ENCODE measurements at regions not wholly inside any gene's neighbourhood (a gene's known extent, or its start where the extent isn't known, plus 50 kb on each side); places are given as distances from the start of the nearest gene placed in this dataset.
"Not testable (repeated sequence)": the region's sequence is repeated elsewhere in the genome, so short reads cannot be mapped to it uniquely, and the experiment has no call there.

DNA sequence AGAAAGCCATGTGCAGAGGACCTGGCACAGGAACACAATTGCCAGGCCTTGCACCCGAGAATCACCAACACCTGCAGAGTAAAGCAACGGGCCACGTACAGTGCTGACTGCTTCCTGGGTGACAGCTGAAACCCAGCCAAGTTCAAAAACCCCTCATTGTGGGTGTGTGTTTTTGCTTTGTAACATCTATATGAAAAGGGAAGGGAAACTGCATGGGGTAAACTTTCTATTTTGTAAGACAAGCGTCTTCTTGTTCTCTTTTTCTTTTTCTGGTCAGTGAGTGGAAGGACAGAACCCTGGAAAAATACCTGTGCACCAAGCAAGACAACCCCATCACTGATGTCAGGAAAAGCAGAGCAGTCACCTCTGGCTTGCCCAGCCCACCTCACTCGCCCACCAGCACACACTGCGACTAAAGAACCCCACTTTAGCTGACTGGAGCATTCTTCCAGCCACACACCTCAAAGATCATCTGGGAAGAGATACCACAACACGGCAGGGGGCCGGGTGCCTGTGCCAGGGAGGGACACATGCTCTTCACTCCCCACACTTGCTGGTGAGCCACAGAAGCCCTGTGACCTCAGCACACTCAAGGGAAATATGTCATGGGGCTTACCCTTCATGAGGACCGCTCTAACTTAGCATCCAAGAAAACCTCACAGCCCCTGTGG lies 172.3 kb downstream of the NDUFA12 start:
- DNase-seq = peak; percentile 53
- peak overlapping the region; percentile 35 for H3K27ac Mint-ChIP-seq
- ChIA-PET POLR2A (no interaction called here), CTCF (interaction anchor here (0.6 kb wide), 1 partner anchor 721 kb away, joined by 3 read pairs; no protein-coding TSS in a partner anchor)
- H3K36me3 Mint-ChIP-seq = no peaks in the 10 kb centered on the region
- peaks cover 18% of the 10 kb centered on the region for H3K4me1 Mint-ChIP-seq (ENCODE audit: low read depth)
- no peaks in the 10 kb centered on the region for H3K27me3 Mint-ChIP-seq
- intact Hi-C loops (cut with micrococcal nuclease) = no loop called here
- no peak overlapping the region for H3K4me3 Mint-ChIP-seq
- H3K9me3 Mint-ChIP-seq = peaks cover 5% of the 10 kb centered on the region

DNA sequence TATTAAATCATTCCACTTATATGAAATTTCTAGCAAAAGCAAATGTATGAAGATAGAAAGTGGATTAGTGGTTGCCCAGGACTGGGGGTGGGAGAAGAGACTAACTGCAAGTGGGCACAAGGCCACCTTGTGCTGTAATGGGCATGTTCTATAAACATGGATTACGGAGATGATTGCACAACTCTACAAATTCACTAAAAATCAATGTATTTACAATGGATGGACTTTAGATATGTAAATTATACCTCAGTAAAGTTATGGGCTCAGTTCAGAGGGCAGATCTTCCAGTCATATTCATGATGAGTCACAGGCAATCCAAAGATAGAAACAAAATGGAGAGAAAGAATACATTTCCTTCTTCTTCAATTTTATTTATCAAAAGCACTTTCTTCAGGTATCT lies 173.9 kb downstream of the NDUFA12 start:
- no peak for DNase-seq
- peaks cover 5% of the 10 kb centered on the region for H3K9me3 Mint-ChIP-seq
- intact Hi-C loops (cut with micrococcal nuclease) = no loop called here

DNA sequence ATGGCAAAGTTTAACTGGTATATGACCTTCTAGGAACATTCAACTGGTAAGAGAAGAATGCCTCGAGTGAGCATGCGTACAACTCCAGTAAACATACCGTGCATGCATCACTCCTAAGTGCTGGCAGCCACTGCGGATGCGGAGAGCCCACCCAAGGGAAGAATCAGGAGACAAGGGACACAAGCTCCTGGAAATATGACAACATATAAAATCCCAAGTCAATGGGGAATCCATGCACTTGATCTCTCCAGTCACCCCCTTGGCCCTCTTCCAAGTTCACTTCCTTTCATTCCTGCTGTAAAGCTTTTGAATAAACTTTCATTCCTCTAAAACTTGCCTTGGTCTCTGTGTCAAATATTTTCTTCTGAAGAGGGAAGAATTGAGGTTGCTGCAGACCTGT lies 168.7 kb upstream of the TMCC3 start:
- POLR2A ChIA-PET = no interaction called here
- Mint-ChIP-seq H3K27me3 (peaks cover 2% of the 10 kb centered on the region), H3K4me1 (ENCODE audit: low read depth) (no peaks in the 10 kb centered on the region), H3K36me3 (no peaks in the 10 kb centered on the region), H3K4me3 (no peak overlapping the region), H3K9me3 (peaks cover 9% of the 10 kb centered on the region), H3K27ac (no peak overlapping the region)
- no peak for DNase-seq
- intact Hi-C loops (cut with micrococcal nuclease) = loop anchor here (10.0 kb wide), 1 partner anchor 166 kb away; no protein-coding TSS in a partner anchor
- CTCF ChIA-PET = no interaction called here

More for the DNA sequence above, 173.9 kb downstream of the NDUFA12 start:
- Mint-ChIP-seq H3K4me1 (ENCODE audit: low read depth) (peaks cover 18% of the 10 kb centered on the region), H3K36me3 (no peaks in the 10 kb centered on the region), H3K4me3 (no peak overlapping the region), H3K27me3 (no peaks in the 10 kb centered on the region), H3K27ac (no peak overlapping the region)
- ChIA-PET CTCF (interaction anchor here (1.1 kb wide), 1 partner anchor 46 kb away, joined by 4 read pairs; no protein-coding TSS in a partner anchor), POLR2A (no interaction called here)

DNA sequence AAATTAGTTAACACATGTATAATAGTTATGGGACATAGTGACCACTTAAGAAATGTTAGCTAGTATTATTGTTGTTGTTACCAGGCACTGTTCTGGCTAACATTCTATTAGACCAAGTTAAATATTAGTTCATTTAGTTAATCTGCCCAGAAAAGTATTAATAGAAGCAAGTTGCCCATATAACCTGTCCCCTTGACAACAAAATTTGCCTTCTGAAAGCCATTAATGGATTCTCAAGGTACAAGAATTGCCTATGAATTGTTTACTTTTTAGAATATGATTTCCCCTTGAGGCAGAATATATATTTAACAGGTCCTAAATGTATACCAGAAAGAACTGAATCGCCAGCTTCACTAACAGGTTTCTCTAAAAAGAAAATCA lies 167.3 kb upstream of the TMCC3 start:
- ChIA-PET CTCF (interaction anchor here (0.5 to 1.2 kb wide), 2 partner anchors 26 to 167 kb away, joined by 3 to 4 read pairs; no protein-coding TSS in a partner anchor), POLR2A (interaction anchor here (1.3 kb wide), 1 partner anchor 9 kb away, joined by 3 read pairs; no protein-coding TSS in a partner anchor)
- Mint-ChIP-seq H3K4me1 (ENCODE audit: low read depth) (no peaks in the 10 kb centered on the region), H3K27ac (no peak overlapping the region), H3K36me3 (no peaks in the 10 kb centered on the region), H3K4me3 (no peak overlapping the region), H3K27me3 (peaks cover 2% of the 10 kb centered on the region), H3K9me3 (peaks cover 21% of the 10 kb centered on the region)
- DNase-seq = no peak
- intact Hi-C loops (cut with micrococcal nuclease) = loop anchor here (10.0 kb wide), 1 partner anchor 167 kb away; no protein-coding TSS in a partner anchor

DNA sequence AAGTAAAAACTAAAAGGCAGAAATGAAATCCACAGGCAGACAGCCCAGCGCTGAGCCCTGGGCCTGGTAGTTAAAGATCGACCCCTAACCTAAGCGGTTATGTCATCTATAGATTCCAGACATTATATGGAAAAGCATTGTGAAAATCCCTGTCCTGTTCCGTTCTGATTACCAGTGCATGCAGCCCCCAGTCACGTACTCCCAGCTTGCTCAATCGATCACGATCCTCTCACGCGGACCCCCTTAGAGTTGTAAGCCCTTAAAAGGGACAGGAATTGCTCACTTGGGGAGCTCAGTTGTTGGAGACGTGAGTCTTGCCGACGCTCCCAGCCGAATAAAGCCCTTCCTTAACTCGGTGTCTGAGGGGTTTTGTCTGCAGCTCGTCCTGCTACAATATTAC lies 166.8 kb upstream of the TMCC3 start:
- not testable (repeated sequence) for H3K36me3 Mint-ChIP-seq; H3K4me1 Mint-ChIP-seq (ENCODE audit: low read depth); DNase-seq; H3K27ac Mint-ChIP-seq; H3K27me3 Mint-ChIP-seq; H3K4me3 Mint-ChIP-seq
- ChIA-PET POLR2A (interaction anchor here (0.6 to 1.3 kb wide), 2 partner anchors 9 to 97 kb away, joined by 3 read pairs; no protein-coding TSS in a partner anchor), CTCF (interaction anchor here (1.2 kb wide), 1 partner anchor 26 kb away, joined by 4 read pairs; no protein-coding TSS in a partner anchor)
- H3K9me3 Mint-ChIP-seq = peaks cover 26% of the 10 kb centered on the region
- intact Hi-C loops (cut with micrococcal nuclease) = loop anchor here (10.0 kb wide), 1 partner anchor 168 kb away; no protein-coding TSS in a partner anchor

DNA sequence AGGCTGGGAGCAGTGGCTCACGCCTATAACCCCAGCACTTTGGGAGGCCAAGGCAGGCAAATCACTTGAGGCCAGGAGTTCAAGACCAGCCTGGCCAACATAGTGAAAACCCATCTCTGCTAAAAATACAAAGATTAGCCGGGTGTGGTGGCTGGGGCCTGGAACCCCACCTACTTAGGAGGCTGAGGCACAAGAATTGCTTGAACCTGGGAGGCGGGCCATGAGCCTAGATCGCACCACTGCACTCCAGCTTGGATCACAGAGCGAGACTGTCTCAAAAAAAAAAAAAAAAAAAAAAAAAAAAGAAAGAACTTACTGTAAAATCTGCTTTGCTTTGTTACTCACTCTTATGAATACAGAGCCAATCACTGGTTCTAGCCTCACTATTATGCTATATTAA lies 166.4 kb upstream of the TMCC3 start:
- not testable (repeated sequence) for H3K36me3 Mint-ChIP-seq; H3K27ac Mint-ChIP-seq; H3K27me3 Mint-ChIP-seq; DNase-seq; H3K4me1 Mint-ChIP-seq (ENCODE audit: low read depth); H3K4me3 Mint-ChIP-seq
- H3K9me3 Mint-ChIP-seq = peaks cover 30% of the 10 kb centered on the region
- ChIA-PET CTCF (interaction anchor here (1.2 kb wide), 1 partner anchor 27 kb away, joined by 4 read pairs; no protein-coding TSS in a partner anchor), POLR2A (interaction anchor here (0.6 to 1.3 kb wide), 2 partner anchors 8 to 96 kb away, joined by 3 read pairs; no protein-coding TSS in a partner anchor)
- intact Hi-C loops (cut with micrococcal nuclease) = loop anchor here (10.0 kb wide), 1 partner anchor 168 kb away; no protein-coding TSS in a partner anchor

DNA sequence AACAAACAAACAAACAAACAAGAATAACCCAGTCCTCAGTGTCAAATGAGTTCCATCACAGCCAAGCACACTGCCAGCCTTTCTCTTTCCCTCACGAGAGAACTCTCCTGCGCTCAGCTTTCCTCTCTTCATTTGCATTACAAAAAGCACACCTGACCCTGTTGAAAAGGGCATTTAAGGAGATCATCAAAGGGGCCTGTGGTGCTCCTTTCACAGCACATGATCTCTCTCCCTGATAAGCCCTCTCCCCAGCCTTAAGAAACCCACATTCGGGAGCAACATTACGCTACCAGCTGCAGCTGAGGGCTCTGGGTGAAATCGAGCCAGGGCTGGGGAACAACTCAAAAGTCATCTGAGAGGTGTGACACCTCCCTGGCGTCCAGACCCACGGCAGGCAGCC lies 165.6 kb upstream of the TMCC3 start:
- ChIA-PET POLR2A (no interaction called here), CTCF (no interaction called here)
- peaks cover 35% of the 10 kb centered on the region for H3K9me3 Mint-ChIP-seq
- no peaks in the 10 kb centered on the region for H3K36me3 Mint-ChIP-seq
- H3K27me3 Mint-ChIP-seq = peaks cover 2% of the 10 kb centered on the region
- intact Hi-C loops (cut with micrococcal nuclease) = loop anchor here (10.0 kb wide), 1 partner anchor 169 kb away; no protein-coding TSS in a partner anchor
- DNase-seq = no peak
- no peak overlapping the region for H3K27ac Mint-ChIP-seq
- no peaks in the 10 kb centered on the region for H3K4me1 Mint-ChIP-seq (ENCODE audit: low read depth)
- no peak overlapping the region for H3K4me3 Mint-ChIP-seq

DNA sequence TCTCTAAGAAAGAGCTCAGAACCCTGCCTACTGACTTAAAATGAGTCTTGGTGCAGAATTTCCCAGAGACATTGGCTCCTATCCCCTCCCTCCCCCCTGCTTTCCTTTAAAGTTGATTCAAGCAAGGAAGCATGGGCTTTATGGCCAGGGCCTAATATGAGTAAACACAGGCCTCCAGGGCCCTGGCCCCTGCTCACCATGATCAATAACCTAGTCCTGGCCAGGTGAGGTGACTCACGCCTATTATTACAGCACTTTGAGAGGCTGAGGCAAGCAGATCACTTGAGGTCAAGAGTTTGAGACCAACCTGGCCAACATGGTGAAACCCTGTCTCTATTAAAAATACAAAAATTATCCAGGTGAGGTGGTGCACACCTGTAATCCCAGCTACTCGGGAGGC lies 165.1 kb upstream of the TMCC3 start:
- CTCF ChIA-PET = no interaction called here
- peaks cover 35% of the 10 kb centered on the region for H3K9me3 Mint-ChIP-seq
- H3K27ac Mint-ChIP-seq = no peak overlapping the region
- H3K36me3 Mint-ChIP-seq = no peaks in the 10 kb centered on the region
- H3K4me1 Mint-ChIP-seq (ENCODE audit: low read depth) = no peaks in the 10 kb centered on the region
- H3K4me3 Mint-ChIP-seq = no peak overlapping the region
- DNase-seq = no peak
- POLR2A ChIA-PET = no interaction called here
- H3K27me3 Mint-ChIP-seq = peaks cover 2% of the 10 kb centered on the region
- intact Hi-C loops (cut with micrococcal nuclease) = loop anchor here (10.0 kb wide), 1 partner anchor 169 kb away; no protein-coding TSS in a partner anchor

GRCh38 chr12:94813314-94813713 lies 163.0 kb upstream of the TMCC3 start:
- intact Hi-C loops (cut with micrococcal nuclease) = loop anchor here (10.0 kb wide), 1 partner anchor 171 kb away; no protein-coding TSS in a partner anchor
- Mint-ChIP-seq H3K27me3 (peaks cover 4% of the 10 kb centered on the region), H3K36me3 (no peaks in the 10 kb centered on the region), H3K4me3 (no peak overlapping the region), H3K4me1 (ENCODE audit: low read depth) (no peaks in the 10 kb centered on the region), H3K9me3 (peaks cover 35% of the 10 kb centered on the region), H3K27ac (no peak overlapping the region)
- DNase-seq = no peak
- ChIA-PET POLR2A (interaction anchor here (0.5 kb wide), 1 partner anchor 97 kb away, joined by 3 read pairs; no protein-coding TSS in a partner anchor), CTCF (interaction anchor here (0.6 kb wide), 1 partner anchor 102 kb away, joined by 3 read pairs; no protein-coding TSS in a partner anchor)

DNA sequence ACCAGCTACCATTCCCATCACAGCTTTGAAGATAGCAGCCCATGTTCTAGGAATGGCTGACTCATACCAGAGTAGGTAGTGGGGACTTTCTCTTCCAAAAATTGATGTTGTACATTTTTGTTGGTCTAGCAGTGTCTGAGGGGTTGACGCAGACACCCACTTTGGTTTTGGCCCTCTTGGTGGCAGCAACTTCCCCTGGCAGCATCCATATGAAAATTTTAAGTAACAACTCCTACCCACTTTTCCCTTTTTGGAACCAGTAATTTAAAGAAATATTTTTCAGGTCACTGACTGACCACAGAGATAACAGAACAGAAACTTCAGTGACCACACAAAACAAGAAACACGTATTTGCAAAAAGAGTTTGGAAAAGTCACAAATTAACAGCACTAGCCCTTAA lies 162.0 kb upstream of the TMCC3 start:
- H3K4me3 Mint-ChIP-seq = no peak overlapping the region
- no peak for DNase-seq
- no peaks in the 10 kb centered on the region for H3K36me3 Mint-ChIP-seq
- ChIA-PET POLR2A (no interaction called here), CTCF (no interaction called here)
- peaks cover 4% of the 10 kb centered on the region for H3K27me3 Mint-ChIP-seq
- H3K4me1 Mint-ChIP-seq (ENCODE audit: low read depth) = no peaks in the 10 kb centered on the region
- intact Hi-C loops (cut with micrococcal nuclease) = loop anchor here (10.0 kb wide), 1 partner anchor 172 kb away; no protein-coding TSS in a partner anchor
- H3K9me3 Mint-ChIP-seq = peaks cover 35% of the 10 kb centered on the region
- H3K27ac Mint-ChIP-seq = no peak overlapping the region

GRCh38 chr12:94811611-94812010 lies 161.3 kb upstream of the TMCC3 start:
- DNase-seq = no peak
- H3K27me3 Mint-ChIP-seq = peaks cover 7% of the 10 kb centered on the region
- ChIA-PET CTCF (no interaction called here), POLR2A (no interaction called here)
- H3K27ac Mint-ChIP-seq = no peak overlapping the region
- no peak overlapping the region for H3K4me3 Mint-ChIP-seq
- peaks cover 35% of the 10 kb centered on the region for H3K9me3 Mint-ChIP-seq
- no peaks in the 10 kb centered on the region for H3K36me3 Mint-ChIP-seq
- intact Hi-C loops (cut with micrococcal nuclease) = loop anchor here (10.0 kb wide), 1 partner anchor 173 kb away; no protein-coding TSS in a partner anchor
- no peaks in the 10 kb centered on the region for H3K4me1 Mint-ChIP-seq (ENCODE audit: low read depth)

DNA sequence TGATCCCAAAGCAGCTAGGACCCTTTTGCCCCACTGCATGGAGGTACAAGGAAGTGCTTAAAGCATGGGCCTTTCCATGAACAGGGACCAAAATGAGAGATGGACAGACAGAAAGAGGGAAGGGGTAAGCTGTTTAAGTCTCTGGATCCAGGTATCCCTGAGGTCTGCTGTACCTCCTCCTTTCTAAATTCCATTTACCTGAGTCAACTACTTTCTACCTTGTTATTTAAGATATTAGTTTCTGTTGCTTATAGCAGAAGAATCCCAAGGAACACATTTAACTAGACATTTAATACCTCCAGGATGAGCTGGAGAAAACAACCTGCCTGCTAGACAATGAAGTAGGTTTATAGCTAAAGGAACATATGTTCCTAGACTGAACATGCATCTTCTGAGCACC lies 157.6 kb upstream of the TMCC3 start:
- Mint-ChIP-seq H3K36me3 (no peaks in the 10 kb centered on the region), H3K27ac (no peak overlapping the region), H3K4me1 (ENCODE audit: low read depth) (no peaks in the 10 kb centered on the region), H3K4me3 (no peak overlapping the region), H3K27me3 (peaks cover 9% of the 10 kb centered on the region), H3K9me3 (peaks cover 16% of the 10 kb centered on the region)
- DNase-seq = no peak
- CTCF ChIA-PET = no interaction called here
- intact Hi-C loops (cut with micrococcal nuclease) = no loop called here
- POLR2A ChIA-PET = no interaction called here

Measured in activated CD4-positive, alpha-beta memory T cell treated with anti-CD3 and anti-CD28 coated beads for 36 hours (primary cell).